ENCODE measurements at regions not wholly inside any gene's neighbourhood (a gene's known extent, or its start where the extent isn't known, plus 50 kb on each side); places are given as distances from the start of the nearest gene placed in this dataset.

- CTCF ChIA-PET, result no interaction called here
- in situ Hi-C loops (cut with HindIII; ENCODE audit: low pct_unique_long_range_greater_than_20kb, low sequenced_read_pairs) (no loop called here), intact Hi-C loops (cut with micrococcal nuclease; ENCODE audit: unreplicated experiment) (no loop called here)
- H3K27me3 ChIP-seq (ENCODE audit: control insufficient read depth, insufficient read depth, low read length), result no peaks in the 10 kb centered on the region
- TF ChIP-seq TCF7L2 (IDR thresholded peaks at IDR 0.05; ENCODE audit: low read depth, low read length) (no peak), SIN3A (IDR thresholded peaks at IDR 0.05; ENCODE audit: borderline replicate concordance, insufficient read depth, low read depth, low read length) (no peak)
- H3K27ac ChIP-seq (ENCODE audit: low read length), result no peak overlapping the region
- H3K9me3 ChIP-seq (ENCODE audit: control insufficient read depth, insufficient read depth, low read depth, low read length), result no peaks in the 10 kb centered on the region
- no peaks in the 10 kb centered on the region for H3K4me1 ChIP-seq (ENCODE audit: control insufficient read depth, insufficient read depth, low read length)
- no peak overlapping the region for H3K4me3 ChIP-seq (ENCODE audit: low read depth in 2 of 2, low read length in 2 of 2)
- H3K36me3 ChIP-seq (ENCODE audit: control insufficient read depth, insufficient read depth, low read length), result no peaks in the 10 kb centered on the region
- POLR2A ChIA-PET, result no interaction called here
- no peak for ATAC-seq
- DNase-seq (ENCODE audit: low read depth, low spot score), result no peak
- BruUV-seq (replicated peaks), result no TSS peak
Observed at GRCh38 chr2:146228020-146228393, 1616.8 kb upstream of the ACVR2A start.

GRCh38 chr2:146227152-146228019 lies 1617.4 kb upstream of the ACVR2A start:
- TF ChIP-seq, protein P1, sequence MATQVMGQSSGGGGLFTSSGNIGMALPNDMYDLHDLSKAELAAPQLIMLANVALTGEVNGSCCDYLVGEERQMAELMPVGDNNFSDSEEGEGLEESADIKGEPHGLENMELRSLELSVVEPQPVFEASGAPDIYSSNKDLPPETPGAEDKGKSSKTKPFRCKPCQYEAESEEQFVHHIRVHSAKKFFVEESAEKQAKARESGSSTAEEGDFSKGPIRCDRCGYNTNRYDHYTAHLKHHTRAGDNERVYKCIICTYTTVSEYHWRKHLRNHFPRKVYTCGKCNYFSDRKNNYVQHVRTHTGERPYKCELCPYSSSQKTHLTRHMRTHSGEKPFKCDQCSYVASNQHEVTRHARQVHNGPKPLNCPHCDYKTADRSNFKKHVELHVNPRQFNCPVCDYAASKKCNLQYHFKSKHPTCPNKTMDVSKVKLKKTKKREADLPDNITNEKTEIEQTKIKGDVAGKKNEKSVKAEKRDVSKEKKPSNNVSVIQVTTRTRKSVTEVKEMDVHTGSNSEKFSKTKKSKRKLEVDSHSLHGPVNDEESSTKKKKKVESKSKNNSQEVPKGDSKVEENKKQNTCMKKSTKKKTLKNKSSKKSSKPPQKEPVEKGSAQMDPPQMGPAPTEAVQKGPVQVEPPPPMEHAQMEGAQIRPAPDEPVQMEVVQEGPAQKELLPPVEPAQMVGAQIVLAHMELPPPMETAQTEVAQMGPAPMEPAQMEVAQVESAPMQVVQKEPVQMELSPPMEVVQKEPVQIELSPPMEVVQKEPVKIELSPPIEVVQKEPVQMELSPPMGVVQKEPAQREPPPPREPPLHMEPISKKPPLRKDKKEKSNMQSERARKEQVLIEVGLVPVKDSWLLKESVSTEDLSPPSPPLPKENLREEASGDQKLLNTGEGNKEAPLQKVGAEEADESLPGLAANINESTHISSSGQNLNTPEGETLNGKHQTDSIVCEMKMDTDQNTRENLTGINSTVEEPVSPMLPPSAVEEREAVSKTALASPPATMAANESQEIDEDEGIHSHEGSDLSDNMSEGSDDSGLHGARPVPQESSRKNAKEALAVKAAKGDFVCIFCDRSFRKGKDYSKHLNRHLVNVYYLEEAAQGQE (IDR thresholded peaks at IDR 0.05; ENCODE audit: insufficient read depth in 1 of 2, low read depth in 2 of 2, low read length in 1 of 2), result no peak
- TF ChIP-seq POLR2AphosphoS5 (IDR thresholded peaks at IDR 0.05; ENCODE audit: low read depth, low read length) (no peak), TCF7L2 (IDR thresholded peaks at IDR 0.05; ENCODE audit: low read depth, low read length) (no peak), SIN3A (IDR thresholded peaks at IDR 0.05; ENCODE audit: borderline replicate concordance, insufficient read depth, low read depth, low read length) (no peak)
- TF ChIP-seq, protein P2, sequence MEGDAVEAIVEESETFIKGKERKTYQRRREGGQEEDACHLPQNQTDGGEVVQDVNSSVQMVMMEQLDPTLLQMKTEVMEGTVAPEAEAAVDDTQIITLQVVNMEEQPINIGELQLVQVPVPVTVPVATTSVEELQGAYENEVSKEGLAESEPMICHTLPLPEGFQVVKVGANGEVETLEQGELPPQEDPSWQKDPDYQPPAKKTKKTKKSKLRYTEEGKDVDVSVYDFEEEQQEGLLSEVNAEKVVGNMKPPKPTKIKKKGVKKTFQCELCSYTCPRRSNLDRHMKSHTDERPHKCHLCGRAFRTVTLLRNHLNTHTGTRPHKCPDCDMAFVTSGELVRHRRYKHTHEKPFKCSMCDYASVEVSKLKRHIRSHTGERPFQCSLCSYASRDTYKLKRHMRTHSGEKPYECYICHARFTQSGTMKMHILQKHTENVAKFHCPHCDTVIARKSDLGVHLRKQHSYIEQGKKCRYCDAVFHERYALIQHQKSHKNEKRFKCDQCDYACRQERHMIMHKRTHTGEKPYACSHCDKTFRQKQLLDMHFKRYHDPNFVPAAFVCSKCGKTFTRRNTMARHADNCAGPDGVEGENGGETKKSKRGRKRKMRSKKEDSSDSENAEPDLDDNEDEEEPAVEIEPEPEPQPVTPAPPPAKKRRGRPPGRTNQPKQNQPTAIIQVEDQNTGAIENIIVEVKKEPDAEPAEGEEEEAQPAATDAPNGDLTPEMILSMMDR (IDR thresholded peaks at IDR 0.05), result no peak
- H3K4me3 ChIP-seq (ENCODE audit: low read depth in 2 of 2, low read length in 2 of 2), result no peak overlapping the region
- no peak for ATAC-seq
- DNase-seq (ENCODE audit: low read depth, low spot score), result no peak
- no peaks in the 10 kb centered on the region; the same call in 1 of the 2 replicates for H3K9me3 ChIP-seq (ENCODE audit: control insufficient read depth, insufficient read depth, low read depth, low read length)
- BruUV-seq (replicated peaks), result no TSS peak
- no peaks in the 10 kb centered on the region for H3K27me3 ChIP-seq (ENCODE audit: control insufficient read depth, insufficient read depth, low read length)
- H3K27ac ChIP-seq (ENCODE audit: low read length), result no peak overlapping the region
- CTCF ChIA-PET, result no interaction called here
- H3K36me3 ChIP-seq (ENCODE audit: control insufficient read depth, insufficient read depth, low read length), result no peaks in the 10 kb centered on the region; the same call in 1 of the 2 replicates
- H3K4me1 ChIP-seq (ENCODE audit: control insufficient read depth, insufficient read depth, low read length), result no peaks in the 10 kb centered on the region
- intact Hi-C loops (cut with micrococcal nuclease; ENCODE audit: unreplicated experiment) (no loop called here), in situ Hi-C loops (cut with HindIII; ENCODE audit: low pct_unique_long_range_greater_than_20kb, low sequenced_read_pairs) (no loop called here)
- POLR2A ChIA-PET, result no interaction called here

DNA sequence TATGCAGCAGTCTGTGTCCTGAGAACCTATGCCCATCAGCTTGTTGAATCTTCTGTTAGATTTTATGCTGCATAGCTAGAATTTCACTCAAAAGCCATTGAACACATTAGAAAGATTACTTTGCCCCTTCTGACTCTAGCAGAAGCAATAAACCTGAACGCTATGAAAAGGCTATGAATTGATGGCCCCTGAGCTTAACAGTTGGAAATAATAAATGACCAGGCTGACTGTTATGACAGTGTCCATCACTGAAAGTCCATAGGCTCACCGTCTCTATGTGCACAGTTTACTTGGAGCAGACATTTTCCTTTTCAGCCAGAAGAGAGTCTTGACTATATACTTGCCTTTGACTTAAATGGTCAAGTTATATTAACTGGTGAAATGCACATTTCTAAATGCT lies 1618.8 kb upstream of the ACVR2A start:
- no peak for ATAC-seq
- intact Hi-C loops (cut with micrococcal nuclease; ENCODE audit: unreplicated experiment) (no loop called here), in situ Hi-C loops (cut with HindIII; ENCODE audit: low pct_unique_long_range_greater_than_20kb, low sequenced_read_pairs) (no loop called here)
- CTCF ChIA-PET, result no interaction called here
- Histone ChIP-seq H3K4me3 (ENCODE audit: low read depth in 2 of 2, low read length in 2 of 2) (no peak overlapping the region), H3K4me1 (ENCODE audit: control insufficient read depth, insufficient read depth, low read length) (no peaks in the 10 kb centered on the region), H3K27ac (ENCODE audit: low read length) (no peak overlapping the region), H3K9me3 (ENCODE audit: control insufficient read depth, insufficient read depth, low read depth, low read length) (no peaks in the 10 kb centered on the region; the same call in 1 of the 2 replicates), H3K36me3 (ENCODE audit: control insufficient read depth, insufficient read depth, low read length) (no peaks in the 10 kb centered on the region; the same call in 1 of the 2 replicates), H3K27me3 (ENCODE audit: control insufficient read depth, insufficient read depth, low read length) (no peaks in the 10 kb centered on the region)
- TF ChIP-seq, protein P1 (IDR thresholded peaks at IDR 0.05; ENCODE audit: insufficient read depth in 1 of 2, low read depth in 2 of 2, low read length in 1 of 2), result no peak
- TF ChIP-seq POLR2AphosphoS5 (IDR thresholded peaks at IDR 0.05; ENCODE audit: low read depth, low read length) (no peak), SIN3A (IDR thresholded peaks at IDR 0.05; ENCODE audit: borderline replicate concordance, insufficient read depth, low read depth, low read length) (no peak), TCF7L2 (IDR thresholded peaks at IDR 0.05; ENCODE audit: low read depth, low read length) (no peak)
- TF ChIP-seq, protein P2 (IDR thresholded peaks at IDR 0.05), result no peak
- POLR2A ChIA-PET, result no interaction called here
- no peak for DNase-seq (ENCODE audit: low read depth, low spot score)
- BruUV-seq (replicated peaks), result no TSS peak
